Endodermal cell (in vitro differentiated cells): ENCODE measurements at regions not wholly inside any gene's neighbourhood (a gene's known extent, or its start where the extent isn't known, plus 50 kb on each side); places are given as distances from the start of the nearest gene placed in this dataset.

Experiments
- DNase-seq: peaks from one replicate; pipeline ENCODE4 v3.0.0-alpha.2; 2017
- H3K27ac ChIP-seq: 2 replicates; pipeline ENCODE4 v1.5.1; 2013; ENCODE audit warnings: mild to moderate bottlenecking, low read depth, low read length, moderate library complexity
- H3K27me3 ChIP-seq: 2 replicates; pipeline ENCODE4 v1.6.1; 2013; ENCODE audit warnings: mild to moderate bottlenecking, low read length, moderate library complexity; ENCODE audit not compliant: insufficient read depth, control insufficient read depth, poor library complexity, severe bottlenecking
- H3K36me3 ChIP-seq: 2 replicates; pipeline ENCODE4 v1.7.0; 2013; ENCODE audit warnings: mild to moderate bottlenecking, low read length, moderate library complexity; ENCODE audit not compliant: control insufficient read depth, insufficient read depth
- H3K4me1 ChIP-seq: one replicate; pipeline ENCODE4 v1.7.0; 2013; ENCODE audit warnings: low read length; ENCODE audit not compliant: control insufficient read depth, insufficient read depth
- H3K4me3 ChIP-seq: 2 replicates; pipeline ENCODE4 v1.5.1; 2013; ENCODE audit warnings: mild to moderate bottlenecking, low read length, moderate library complexity
- H3K9ac ChIP-seq: 2 replicates; pipeline ENCODE4 v1.6.1; 2013; ENCODE audit warnings: mild to moderate bottlenecking, low read length, moderate library complexity; ENCODE audit not compliant: poor library complexity, severe bottlenecking; ENCODE audit errors: extremely low read depth
- H3K9me3 ChIP-seq: 2 replicates; pipeline ENCODE4 v1.6.1; 2013; ENCODE audit warnings: mild to moderate bottlenecking, low read length, moderate library complexity; ENCODE audit not compliant: control insufficient read depth
- H3K27ac Mint-ChIP-seq: 2 replicates; pipeline ENCODE4 v1.8.0; 2020; ENCODE audit warnings: mixed read lengths
- H3K27me3 Mint-ChIP-seq: 2 replicates; pipeline ENCODE4 v1.8.0; 2021; ENCODE audit warnings: mild to moderate bottlenecking, mixed read lengths; ENCODE audit not compliant: insufficient read depth
- H3K36me3 Mint-ChIP-seq: 2 replicates; pipeline ENCODE4 v1.8.0; 2020; ENCODE audit warnings: low read depth, mixed read lengths
- H3K4me1 Mint-ChIP-seq: 2 replicates; pipeline ENCODE4 v1.8.0; 2020; ENCODE audit warnings: mixed read lengths
- H3K4me3 Mint-ChIP-seq: 2 replicates; pipeline ENCODE4 v1.8.0; 2020; ENCODE audit warnings: mild to moderate bottlenecking, moderate library complexity, mixed read lengths
- H3K9me3 Mint-ChIP-seq: 2 replicates; pipeline ENCODE4 v1.8.0; 2020; ENCODE audit warnings: mild to moderate bottlenecking, mixed read lengths
- CTCF ChIP-seq: fragments of 200-600 bp; sonication (generic); conservative IDR thresholded peaks from 2 replicates; pipeline ENCODE4 v1.5.0; 2021; ENCODE audit warnings: antibody characterized with exemption, mild to moderate bottlenecking
- WGBS, 2 experiments: methylation state at CpG; one replicate each; pipeline versions ENCODE4 v1.1.5 to v1.1.7; 2013; ENCODE audit warnings: missing lambda C conversion rate in 2 of 2, mixed read lengths in 1 of 2; ENCODE audit not compliant: insufficient coverage in 1 of 2, insufficient read length in 1 of 2; 5-methylcytosine and 5-hydroxymethylcytosine counted together

- Histone ChIP-seq H3K27me3 (no peaks in the 10 kb centered on the region), H3K9me3 (no peaks in the 10 kb centered on the region), H3K27ac (no peak overlapping the region), H3K4me3 (no peak overlapping the region), H3K9ac (no peak overlapping the region), H3K36me3 (no peaks in the 10 kb centered on the region), H3K4me1 (no peaks in the 10 kb centered on the region)
- Mint-ChIP-seq H3K27me3 (no peaks in the 10 kb centered on the region), H3K4me1 (no peaks in the 10 kb centered on the region), H3K9me3 (no peaks in the 10 kb centered on the region), H3K4me3 (no peak overlapping the region), H3K27ac (no peak overlapping the region), H3K36me3 (no peaks in the 10 kb centered on the region)
- no peak for TF ChIP-seq CTCF
- 98 to 100% methylated on average over 2 to 4 of the region's 4 CpGs for WGBS, 2 experiments
- no peak for DNase-seq
Measured at GRCh38 chr11:33455867-33456463, 198.8 kb downstream of the HIPK3 start.

- Mint-ChIP-seq H3K36me3 (no peaks in the 10 kb centered on the region), H3K27me3 (peaks cover 2% of the 10 kb centered on the region), H3K27ac (no peak overlapping the region), H3K9me3 (no peaks in the 10 kb centered on the region), H3K4me3 (no peak overlapping the region), H3K4me1 (no peaks in the 10 kb centered on the region)
- Histone ChIP-seq H3K9me3 (no peaks in the 10 kb centered on the region), H3K36me3 (no peaks in the 10 kb centered on the region), H3K27ac (no peak overlapping the region), H3K9ac (no peak overlapping the region), H3K27me3 (no peaks in the 10 kb centered on the region), H3K4me1 (no peaks in the 10 kb centered on the region), H3K4me3 (no peak overlapping the region)
- TF ChIP-seq CTCF: no peak
- 56% methylated on average over 1 of the region's 1 CpG; no CpG with 5 or more reads in 1 of the 2 experiments for WGBS, 2 experiments
- no peak for DNase-seq
Measured at GRCh38 chr11:33454264-33454663, 197.1 kb downstream of the HIPK3 start.

- 92 to 97% methylated on average over 3 of the region's 3 CpGs for WGBS, 2 experiments
Measured at GRCh38 chr11:33452836-33453624, 195.8 kb downstream of the HIPK3 start.

More at GRCh38 chr11:33452836-33453624, 195.8 kb downstream of the HIPK3 start:
- Mint-ChIP-seq H3K9me3 (no peaks in the 10 kb centered on the region), H3K4me1 (no peaks in the 10 kb centered on the region), H3K27me3 (peaks cover 2% of the 10 kb centered on the region), H3K36me3 (no peaks in the 10 kb centered on the region), H3K4me3 (no peak overlapping the region), H3K27ac (no peak overlapping the region)
- DNase-seq: no peak
- H3K4me3 ChIP-seq: no peak overlapping the region
- H3K9ac ChIP-seq: no peak overlapping the region
- no peaks in the 10 kb centered on the region for H3K36me3 ChIP-seq
- H3K27me3 ChIP-seq: no peaks in the 10 kb centered on the region
- H3K4me1 ChIP-seq: no peaks in the 10 kb centered on the region
- no peaks in the 10 kb centered on the region for H3K9me3 ChIP-seq
- no peak overlapping the region for H3K27ac ChIP-seq
- TF ChIP-seq CTCF: no peak
